HG02970 (cell line): ENCODE measurements at regions not wholly inside any gene's neighbourhood (a gene's known extent, or its start where the extent isn't known, plus 50 kb on each side); places are given as distances from the start of the nearest gene placed in this dataset.
A peak's percentile ranks its signal among the peaks of the same experiment; 100 is the strongest.
"Not testable (repeated sequence)": the region's sequence is repeated elsewhere in the genome, so short reads cannot be mapped to it uniquely, and the experiment has no call there.

ENCODE experiments used
- ATAC-seq: cut with Tn5 transposase; IDR thresholded peaks from one replicate; pipeline ENCODE4 v1.9.1; 2021; ENCODE audit warnings: mild to moderate bottlenecking, moderate library complexity, moderate number of reproducible peaks; ENCODE audit not compliant: unreplicated experiment, low FRiP score

- peak; percentile 64 for ATAC-seq
Measured at GRCh38 chr6:27807441-27808241, 104.6 kb downstream of the OR2B2 start.

GRCh38 chr6:27806981-27807440, 105.2 kb downstream of the OR2B2 start:
- ATAC-seq = no peak

- no peak for ATAC-seq
Measured at GRCh38 chr6:27805347-27805746, 106.8 kb downstream of the OR2B2 start.

- ATAC-seq = no peak
Measured at GRCh38 chr6:27804851-27805250, 107.3 kb downstream of the OR2B2 start.

DNA sequence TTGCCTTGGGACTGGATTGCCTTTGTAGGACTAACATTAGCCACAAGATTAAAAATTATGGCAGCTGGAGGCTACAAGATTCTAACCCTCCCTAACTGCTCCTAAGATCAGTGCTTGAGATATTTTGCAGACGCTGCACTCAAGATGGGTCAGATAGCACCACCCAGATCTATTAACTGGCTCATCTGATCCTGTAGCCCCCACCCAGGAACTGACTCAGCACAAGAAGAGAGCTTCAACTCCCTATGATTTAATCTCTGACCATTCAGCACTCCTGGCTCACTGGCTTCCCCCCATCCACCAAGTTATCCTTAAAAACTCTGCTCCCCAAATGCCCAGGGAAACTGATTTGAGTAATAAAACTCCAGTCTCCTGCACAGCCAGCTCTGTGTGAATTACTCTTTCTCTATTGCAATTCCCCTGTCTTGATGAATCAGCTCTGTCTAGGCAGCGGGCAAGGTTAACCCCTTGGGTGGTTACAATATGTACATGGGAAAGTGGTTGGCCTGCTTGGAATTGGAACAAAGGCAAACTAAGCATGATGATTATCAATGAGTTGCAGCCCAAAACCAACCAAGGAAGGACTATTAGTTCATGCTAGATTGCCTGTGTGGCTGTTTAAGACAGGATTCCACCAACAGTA, 111.3 kb downstream of the OR2B2 start:
- ATAC-seq = no peak

DNA sequence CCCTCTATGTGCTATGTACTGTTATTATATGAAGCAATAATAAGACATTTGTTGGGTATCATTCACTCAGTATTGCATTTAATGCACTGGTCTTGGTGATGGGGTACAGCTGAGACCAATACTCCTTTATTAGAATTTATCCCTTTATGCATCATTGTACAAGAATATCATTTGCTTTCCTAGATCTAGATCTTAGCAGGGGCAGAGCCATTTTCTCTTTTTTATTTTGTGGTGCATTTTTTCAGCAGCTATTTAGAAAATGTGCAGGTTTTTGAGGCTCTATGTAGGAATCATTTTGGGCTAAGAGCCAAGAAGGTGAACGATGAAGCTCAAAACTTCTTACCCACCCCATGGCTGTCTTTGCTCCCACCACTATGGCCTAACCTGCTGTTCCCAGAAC, 114.2 kb downstream of the OR2B2 start:
- ATAC-seq = no peak

DNA sequence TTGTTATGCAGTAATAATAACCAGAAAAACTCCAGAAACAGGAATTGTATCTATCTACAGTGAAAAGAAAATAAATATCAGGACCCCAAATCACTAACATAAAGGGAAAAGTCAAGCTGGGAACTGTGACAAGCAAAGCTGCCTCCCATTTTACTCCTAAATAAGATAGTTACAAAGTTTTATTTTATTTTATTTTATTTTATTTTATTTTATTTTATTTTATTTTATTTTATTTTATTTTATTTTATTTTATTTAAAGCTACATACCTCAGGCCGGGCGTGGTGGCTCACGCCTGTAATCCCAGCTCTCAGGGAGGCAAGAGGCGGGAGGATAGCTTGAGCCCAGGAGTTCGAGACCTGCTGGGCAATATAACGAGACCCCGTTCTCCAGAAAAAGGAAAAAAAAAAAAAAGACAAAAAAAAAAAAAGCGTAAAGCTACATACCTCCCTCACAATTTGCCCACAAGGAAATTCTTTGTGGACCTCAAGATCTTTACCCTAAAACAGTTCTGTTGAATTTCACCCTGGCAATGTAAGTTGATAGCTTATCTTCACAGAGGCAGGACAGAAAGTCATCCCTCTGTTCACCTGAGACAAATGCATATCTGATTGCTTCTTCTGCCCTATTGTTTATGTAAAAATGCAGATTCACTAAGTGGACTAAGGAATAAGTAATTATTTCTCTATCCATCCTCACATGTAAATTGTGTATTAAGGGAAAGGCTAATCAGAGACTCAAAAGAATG, 115.3 kb downstream of the OR2B2 start:
- not testable (repeated sequence) for ATAC-seq

- ATAC-seq = peak; percentile 64
Measured at GRCh38 chr6:27795697-27796494, 116.3 kb downstream of the OR2B2 start.

- ATAC-seq = no peak
Measured at GRCh38 chr6:27791182-27791943, 120.8 kb downstream of the OR2B2 start.

DNA sequence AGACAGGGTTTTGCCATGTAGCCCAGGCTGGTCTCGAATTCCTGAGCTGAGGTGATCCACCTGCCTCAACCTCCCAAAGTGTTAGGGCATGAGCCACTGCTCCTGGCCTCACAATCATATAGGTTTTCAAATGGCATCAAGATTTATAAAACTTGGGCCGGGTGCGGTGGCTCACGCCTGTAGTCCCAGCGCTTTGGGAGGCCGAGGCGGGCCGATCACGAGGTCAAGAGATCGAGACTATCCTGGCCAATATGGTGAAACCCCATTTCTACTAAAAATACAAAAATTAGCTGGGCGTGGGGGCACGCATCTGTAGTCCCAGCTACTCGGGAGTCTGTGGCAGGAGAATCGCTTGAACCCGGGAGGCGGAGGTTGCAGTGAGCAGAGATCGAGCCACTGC, 123.8 kb downstream of the OR2B2 start:
- not testable (repeated sequence) for ATAC-seq

- no peak for ATAC-seq
Measured at GRCh38 chr6:27786048-27786447, 126.1 kb downstream of the OR2B2 start.

DNA sequence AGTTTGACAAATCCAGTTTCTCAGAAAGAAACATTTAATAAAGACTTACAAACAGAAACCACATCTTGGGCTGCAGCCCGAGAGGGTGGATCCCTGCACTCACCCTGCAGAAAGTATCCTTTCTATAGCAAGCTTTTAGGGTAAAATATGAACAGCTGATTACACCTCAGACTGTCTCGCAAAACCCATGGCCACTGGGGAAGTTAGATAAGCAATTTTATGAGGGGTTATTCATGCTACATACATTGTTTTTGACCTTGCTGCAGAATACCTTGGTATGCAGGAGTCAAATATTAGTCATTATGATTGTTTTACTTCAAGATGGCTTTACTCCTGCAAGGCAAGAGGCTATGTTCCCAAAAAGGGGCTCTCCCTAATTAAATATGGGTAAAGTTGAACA, 126.9 kb downstream of the OR2B2 start:
- no peak for ATAC-seq

- ATAC-seq = no peak
Measured at GRCh38 chr6:27782748-27783147, 129.4 kb downstream of the OR2B2 start.

- ATAC-seq = no peak
Measured at GRCh38 chr6:27778625-27779417, 133.4 kb downstream of the OR2B2 start.

DNA sequence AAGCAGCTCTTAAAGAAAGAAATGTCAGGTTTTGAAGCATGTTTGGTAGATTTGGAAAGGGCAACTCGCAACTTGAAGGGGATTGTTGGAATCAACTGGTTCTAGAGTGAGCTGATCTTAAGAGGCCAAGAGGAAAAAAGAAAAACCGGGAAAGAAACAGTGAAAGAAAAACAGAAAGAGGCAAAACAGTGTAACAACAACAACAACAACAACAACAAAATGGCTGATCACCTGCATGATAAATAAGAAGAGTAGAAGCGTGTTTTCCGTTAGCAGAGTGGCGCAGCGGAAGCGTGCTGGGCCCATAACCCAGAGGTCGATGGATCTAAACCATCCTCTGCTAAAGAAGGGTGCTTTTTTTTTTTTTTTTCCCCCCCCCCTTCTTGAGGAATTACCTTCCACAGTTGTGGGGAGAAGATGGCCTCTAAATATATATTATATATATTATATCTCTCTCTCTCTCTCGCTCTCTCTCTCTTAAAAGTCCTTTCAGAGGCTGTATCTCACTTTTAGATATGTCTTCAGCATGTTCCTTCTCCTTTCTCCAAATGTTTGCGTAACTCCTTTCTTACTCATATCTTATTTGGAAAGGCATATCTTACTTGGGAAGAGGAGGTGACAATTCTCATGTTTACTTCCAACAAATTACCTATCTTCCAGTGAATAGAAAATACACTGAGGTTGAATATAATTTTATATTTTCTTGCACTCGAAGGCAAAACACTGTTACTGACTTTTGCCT, 134.4 kb downstream of the OR2B2 start:
- no peak for ATAC-seq

- ATAC-seq = no peak
Measured at GRCh38 chr6:27777126-27777525, 135.1 kb downstream of the OR2B2 start.

- ATAC-seq = no peak
Measured at GRCh38 chr6:27776504-27776903, 135.7 kb downstream of the OR2B2 start.

DNA sequence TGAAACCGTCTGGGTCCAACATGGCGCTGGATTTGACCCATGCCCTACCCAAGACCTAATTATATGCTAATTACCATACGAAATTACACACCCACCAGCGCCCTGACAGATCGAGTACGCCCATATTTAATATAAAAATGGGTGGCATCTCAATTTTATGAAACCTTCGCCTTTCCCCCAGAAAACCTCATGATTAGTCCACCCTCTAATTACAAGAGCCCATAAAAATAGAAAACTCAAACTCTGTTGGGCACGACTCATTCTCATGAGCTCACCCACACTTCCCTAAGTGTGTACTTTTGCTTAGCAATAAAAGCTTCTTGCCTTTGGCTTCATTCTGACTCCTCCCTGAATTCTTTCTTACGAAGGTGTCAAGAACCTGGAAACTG, 136.4 kb downstream of the OR2B2 start:
- no peak for ATAC-seq
